DMS153 treated with DMSO at 0.1 percent for 48 hours (cell line): ENCODE measurements at regions not wholly inside any gene's neighbourhood (a gene's known extent, or its start where the extent isn't known, plus 50 kb on each side); places are given as distances from the start of the nearest gene placed in this dataset.
"Not testable (repeated sequence)": the region's sequence is repeated elsewhere in the genome, so short reads cannot be mapped to it uniquely, and the experiment has no call there.

Experiments used
- DNase-seq: peaks from one replicate; lab custom pipeline; 2025; ENCODE audit not compliant: unreplicated experiment; lab: John Stamatoyannopoulos, UW

- no peak for DNase-seq
Measured at GRCh38 chr2:147610496-147611040, 234.3 kb upstream of the ACVR2A start.

- no peak for DNase-seq
Measured at GRCh38 chr2:147609301-147609700, 235.5 kb upstream of the ACVR2A start.

- no peak for DNase-seq
Measured at GRCh38 chr2:147607379-147607778, 237.4 kb upstream of the ACVR2A start.

- DNase-seq = no peak
Measured at GRCh38 chr2:147603876-147604275, 241.0 kb upstream of the ACVR2A start.

- no peak for DNase-seq
Measured at GRCh38 chr2:147603447-147603846, 241.4 kb upstream of the ACVR2A start.

- DNase-seq = no peak
Measured at GRCh38 chr2:147600646-147601045, 244.2 kb upstream of the ACVR2A start.

- no peak for DNase-seq
Measured at GRCh38 chr2:147600223-147600622, 244.6 kb upstream of the ACVR2A start.

- no peak for DNase-seq
Measured at GRCh38 chr2:147595200-147595599, 249.6 kb upstream of the ACVR2A start.

GRCh38 chr2:147594038-147594437 is 250.8 kb upstream of the ACVR2A start:
- no peak for DNase-seq

GRCh38 chr2:147592784-147593183 is 252.0 kb upstream of the ACVR2A start:
- DNase-seq = not testable (repeated sequence)

- no peak for DNase-seq
Measured at GRCh38 chr2:147589127-147589526, 255.7 kb upstream of the ACVR2A start.

- DNase-seq = no peak
Measured at GRCh38 chr2:147588191-147588590, 256.6 kb upstream of the ACVR2A start.

GRCh38 chr2:147578529-147578928 is 266.3 kb upstream of the ACVR2A start:
- no peak for DNase-seq

- DNase-seq = no peak
Measured at GRCh38 chr2:147577998-147578380, 266.8 kb upstream of the ACVR2A start.

GRCh38 chr2:147577323-147577997 is 267.4 kb upstream of the ACVR2A start:
- DNase-seq = no peak

- no peak for DNase-seq
Measured at GRCh38 chr2:147575106-147575505, 269.7 kb upstream of the ACVR2A start.

- DNase-seq = no peak
Measured at GRCh38 chr2:147572622-147573021, 272.2 kb upstream of the ACVR2A start.

GRCh38 chr2:147569426-147569825 is 275.4 kb upstream of the ACVR2A start:
- DNase-seq = no peak

- DNase-seq = no peak
Measured at GRCh38 chr2:147568109-147568508, 276.7 kb upstream of the ACVR2A start.

- DNase-seq = no peak
Measured at GRCh38 chr2:147567136-147567535, 277.7 kb upstream of the ACVR2A start.

GRCh38 chr2:147560810-147561535 is 283.9 kb upstream of the ACVR2A start:
- no peak for DNase-seq

GRCh38 chr2:147559070-147559725 is 285.6 kb upstream of the ACVR2A start:
- DNase-seq = no peak
